Osteoblast (primary cell): ENCODE measurements at regions not wholly inside any gene's neighbourhood (a gene's known extent, or its start where the extent isn't known, plus 50 kb on each side); places are given as distances from the start of the nearest gene placed in this dataset.

Source experiments
- DNase-seq: peaks from one replicate; pipeline ENCODE4 v3.0.0; 2011; ENCODE audit warnings: low spot score, mixed read lengths; ENCODE audit not compliant: insufficient read length; ENCODE audit errors: missing footprints
- H2AFZ ChIP-seq: 2 replicates; pipeline ENCODE4 v1.6.0; 2011; ENCODE audit warnings: mild to moderate bottlenecking, low read length
- H3K27ac ChIP-seq: 2 replicates; pipeline ENCODE4 v1.5.1; 2011; ENCODE audit warnings: mild to moderate bottlenecking, low read depth, low read length, moderate library complexity
- H3K27me3 ChIP-seq: 2 replicates; pipeline ENCODE4 v1.6.0; 2012; ENCODE audit warnings: mild to moderate bottlenecking, control low read depth, inconsistent platforms, low read length, moderate library complexity; ENCODE audit not compliant: insufficient read depth
- H3K36me3 ChIP-seq: 2 replicates; pipeline ENCODE4 v1.5.1; 2011; ENCODE audit warnings: mild to moderate bottlenecking, low read length, control low read depth, moderate library complexity; ENCODE audit not compliant: insufficient read depth
- H3K4me1 ChIP-seq: 2 replicates; pipeline ENCODE4 v1.5.1; 2011; ENCODE audit warnings: mild to moderate bottlenecking, low read length, control low read depth, moderate library complexity; ENCODE audit not compliant: insufficient read depth
- H3K4me2 ChIP-seq: 2 replicates; pipeline ENCODE4 v1.6.0; 2011; ENCODE audit warnings: mild to moderate bottlenecking, low read length; ENCODE audit not compliant: insufficient read depth
- H3K4me3 ChIP-seq: fragments of 200-600 bp; sonication (generic); 3 replicates; pipeline ENCODE4 v1.5.1; 2012; ENCODE audit warnings: mild to moderate bottlenecking, low read length, inconsistent platforms; ENCODE audit not compliant: insufficient read depth
- H3K79me2 ChIP-seq: 2 replicates; pipeline ENCODE4 v1.6.0; 2012; ENCODE audit warnings: mild to moderate bottlenecking, low read length, control low read depth, inconsistent platforms; ENCODE audit not compliant: insufficient read depth
- H3K9me3 ChIP-seq: 2 replicates; pipeline ENCODE4 v1.5.1; 2011; ENCODE audit warnings: low read depth, low read length, control low read depth
- H4K20me1 ChIP-seq: 2 replicates; pipeline ENCODE4 v1.6.0; 2012; ENCODE audit warnings: mild to moderate bottlenecking, low read length, control low read depth; ENCODE audit not compliant: insufficient read depth
- CTCF ChIP-seq: IDR thresholded peaks from 2 replicates; pipeline ENCODE4 v1.5.1; 2011; ENCODE audit warnings: mild to moderate bottlenecking, low read depth, low read length, moderate library complexity; ENCODE audit errors: extremely low read depth

GRCh38 chr3:194287374-194287773, 63.8 kb downstream of the CPN2 start:
- Histone ChIP-seq H3K79me2 (no peaks in the 10 kb centered on the region), H3K36me3 (no peaks in the 10 kb centered on the region), H3K4me3 (no peak overlapping the region), H2AFZ (no peak overlapping the region), H4K20me1 (no peaks in the 10 kb centered on the region), H3K27me3 (peaks cover 36% of the 10 kb centered on the region), H3K27ac (no peak overlapping the region), H3K4me1 (peaks cover 11% of the 10 kb centered on the region), H3K4me2 (no peak overlapping the region), H3K9me3 (no peaks in the 10 kb centered on the region)
- no peak for DNase-seq
- no peak for TF ChIP-seq CTCF

- no peak overlapping the region for H2AFZ ChIP-seq
- no peaks in the 10 kb centered on the region for H3K9me3 ChIP-seq
- H3K4me1 ChIP-seq, result peaks cover 11% of the 10 kb centered on the region
- TF ChIP-seq CTCF, result no peak
- no peak overlapping the region for H3K27ac ChIP-seq
- H3K79me2 ChIP-seq, result no peaks in the 10 kb centered on the region
- H3K27me3 ChIP-seq, result peaks cover 36% of the 10 kb centered on the region
- no peaks in the 10 kb centered on the region for H3K36me3 ChIP-seq
- DNase-seq, result no peak
- H3K4me3 ChIP-seq, result no peak overlapping the region
- no peak overlapping the region for H3K4me2 ChIP-seq
- H4K20me1 ChIP-seq, result no peaks in the 10 kb centered on the region
Measured at GRCh38 chr3:194287977-194288706, 63.0 kb downstream of the CPN2 start.
